HG03095 (cell line): ENCODE measurements at regions not wholly inside any gene's neighbourhood (a gene's known extent, or its start where the extent isn't known, plus 50 kb on each side); places are given as distances from the start of the nearest gene placed in this dataset.
"Not testable (repeated sequence)": the region's sequence is repeated elsewhere in the genome, so short reads cannot be mapped to it uniquely, and the experiment has no call there.

Experiments used
- ATAC-seq: cut with Tn5 transposase; IDR thresholded peaks from one replicate; pipeline ENCODE4 v1.9.1; 2021; ENCODE audit warnings: moderate library complexity; ENCODE audit not compliant: unreplicated experiment

- ATAC-seq = no peak
These were observed 115.7 kb upstream of the NANOS1 start for GRCh38 chr10:118913825-118914224.

DNA sequence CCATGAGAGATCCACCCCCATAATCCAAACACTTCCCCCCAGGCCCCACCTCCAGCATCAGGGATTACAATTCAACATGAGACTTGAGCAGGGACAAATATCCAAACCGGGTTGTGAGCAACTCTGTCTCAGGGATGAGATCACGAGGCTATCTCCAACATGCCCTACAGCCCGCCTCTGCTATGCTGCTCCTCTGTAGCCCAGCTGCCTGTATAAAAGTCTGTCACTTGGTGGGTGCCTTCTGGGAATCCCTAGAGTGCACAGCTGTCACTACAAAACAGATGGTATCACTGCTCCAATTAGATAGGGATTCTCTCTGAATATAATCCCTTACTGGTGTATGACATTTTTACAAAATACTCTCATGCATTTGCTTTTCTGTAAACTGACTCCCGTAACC is 114.9 kb upstream of the NANOS1 start:
- ATAC-seq = no peak

DNA sequence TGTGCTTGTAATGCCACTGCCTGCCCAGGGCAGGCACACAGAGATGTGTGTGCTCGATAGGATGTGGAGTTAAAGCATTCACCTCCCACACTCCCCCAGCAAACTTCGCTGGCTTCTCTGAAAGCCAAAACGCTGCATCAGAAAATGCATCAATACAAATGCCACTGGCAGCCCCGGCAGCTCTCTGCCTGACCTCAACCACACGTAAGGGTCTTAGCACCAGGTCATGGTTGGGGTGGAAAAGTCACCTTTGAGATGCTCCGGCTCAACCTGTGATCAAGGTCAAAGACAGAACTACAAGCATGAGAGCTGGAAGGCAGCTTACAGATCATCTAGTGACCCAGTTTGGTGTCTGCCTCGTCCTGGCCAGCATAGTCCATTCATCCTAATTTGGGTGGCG is 114.4 kb upstream of the NANOS1 start:
- no peak for ATAC-seq

GRCh38 chr10:118916777-118917176 is 112.7 kb upstream of the NANOS1 start:
- no peak for ATAC-seq

DNA sequence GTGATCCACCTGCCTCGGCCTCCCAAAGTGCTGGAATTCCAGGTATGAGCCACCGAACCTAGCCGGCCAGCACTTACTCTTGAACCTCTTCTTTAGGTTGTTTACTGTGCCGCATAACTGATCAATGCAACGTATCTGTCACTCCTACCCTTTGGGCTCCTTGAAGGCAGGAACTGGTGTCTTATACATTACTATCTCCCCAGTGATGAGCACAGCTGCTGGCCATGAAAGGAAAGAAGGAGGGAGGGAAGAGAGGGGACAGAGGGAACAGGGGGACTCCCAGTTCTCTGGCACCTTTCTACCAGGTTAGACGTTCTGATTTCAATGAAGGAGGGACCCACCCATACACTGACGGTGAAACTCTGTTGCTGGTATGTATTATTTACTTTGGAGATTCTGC is 111.8 kb upstream of the NANOS1 start:
- ATAC-seq = no peak

GRCh38 chr10:118918116-118918515 is 111.4 kb upstream of the NANOS1 start:
- no peak for ATAC-seq

DNA sequence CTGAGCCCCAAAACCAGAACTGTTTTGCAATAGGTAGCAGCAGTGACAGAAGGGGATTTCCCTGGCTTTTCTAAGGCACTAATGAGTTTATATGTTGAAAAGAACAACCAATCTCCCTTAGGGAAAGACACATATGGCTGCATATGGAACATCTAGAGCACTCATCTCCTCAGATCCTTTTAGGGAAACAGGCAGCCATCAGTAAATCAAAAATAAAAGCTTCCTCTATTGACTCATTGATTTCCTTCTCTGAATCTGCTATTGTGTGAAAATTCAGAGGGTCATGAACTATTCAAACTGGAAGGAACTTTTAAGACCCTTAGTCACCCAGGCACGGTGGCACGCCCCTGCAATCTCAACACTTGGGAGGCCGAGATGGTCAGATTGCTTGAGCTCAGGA is 110.9 kb upstream of the NANOS1 start:
- no peak for ATAC-seq

DNA sequence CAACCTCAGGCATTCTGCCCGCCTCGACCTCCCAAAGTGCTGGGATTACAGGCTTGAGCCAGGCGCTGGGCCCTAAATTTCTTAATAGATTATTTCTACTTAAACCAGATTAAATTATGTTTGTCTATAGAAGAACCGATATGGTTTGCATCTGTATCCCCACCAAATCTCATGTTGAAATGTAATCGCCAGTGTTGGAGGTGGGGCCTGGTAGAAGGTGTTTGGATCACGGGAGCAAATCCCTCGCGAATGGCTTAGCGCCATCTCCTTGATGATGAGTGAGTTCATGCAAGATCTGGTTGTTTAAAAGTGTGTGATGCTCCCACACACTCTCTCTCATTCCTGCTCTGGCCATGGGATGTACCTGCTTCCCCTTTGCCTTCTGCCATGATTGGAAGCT is 109.3 kb upstream of the NANOS1 start:
- no peak for ATAC-seq

DNA sequence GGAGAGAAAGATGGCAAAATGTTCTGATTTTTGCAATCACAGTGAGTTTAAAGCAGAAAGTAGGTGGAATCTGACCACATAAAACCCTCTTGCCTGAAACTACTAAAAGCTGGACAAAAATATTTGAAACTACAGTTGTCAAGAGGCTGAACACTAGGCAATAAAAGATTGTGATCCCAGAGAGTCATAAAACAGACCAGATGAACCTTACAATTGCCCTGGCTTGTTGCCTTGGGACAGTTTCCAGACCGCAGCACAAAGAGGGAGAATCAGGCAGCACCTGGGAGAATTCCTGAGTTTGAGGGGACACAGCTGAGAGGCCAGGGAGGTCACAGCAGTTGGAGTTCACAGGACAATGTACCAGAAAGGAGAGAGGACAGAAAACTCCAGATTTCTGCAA is 107.3 kb upstream of the NANOS1 start:
- ATAC-seq = no peak

DNA sequence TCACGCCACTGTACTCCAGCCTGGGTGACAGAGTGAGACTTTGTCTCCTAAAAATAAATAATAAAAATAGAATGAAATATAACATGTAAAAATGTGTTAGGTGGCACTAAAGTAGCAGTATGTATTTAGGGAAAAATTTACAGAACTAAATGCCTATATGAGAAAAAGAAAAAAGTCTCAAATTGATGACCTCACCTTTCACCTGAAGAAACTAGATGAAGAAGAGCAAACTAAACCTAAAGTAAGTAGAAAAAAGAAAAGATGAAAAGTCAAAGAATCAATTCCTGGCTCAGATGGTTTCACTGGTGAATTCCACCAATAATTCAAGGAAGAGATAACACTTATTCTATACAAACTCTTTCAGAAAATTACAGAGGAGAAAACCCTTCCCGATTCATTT is 106.5 kb upstream of the NANOS1 start:
- ATAC-seq = no peak

- no peak for ATAC-seq
These were observed 105.0 kb upstream of the NANOS1 start for GRCh38 chr10:118924493-118924892.

GRCh38 chr10:118925404-118926071 is 104.0 kb upstream of the NANOS1 start:
- ATAC-seq = no peak

- no peak for ATAC-seq
These were observed 103.5 kb upstream of the NANOS1 start for GRCh38 chr10:118926072-118926417.

GRCh38 chr10:118926441-118926840 is 103.1 kb upstream of the NANOS1 start:
- no peak for ATAC-seq

- no peak for ATAC-seq
These were observed 102.6 kb upstream of the NANOS1 start for GRCh38 chr10:118926903-118927302.

DNA sequence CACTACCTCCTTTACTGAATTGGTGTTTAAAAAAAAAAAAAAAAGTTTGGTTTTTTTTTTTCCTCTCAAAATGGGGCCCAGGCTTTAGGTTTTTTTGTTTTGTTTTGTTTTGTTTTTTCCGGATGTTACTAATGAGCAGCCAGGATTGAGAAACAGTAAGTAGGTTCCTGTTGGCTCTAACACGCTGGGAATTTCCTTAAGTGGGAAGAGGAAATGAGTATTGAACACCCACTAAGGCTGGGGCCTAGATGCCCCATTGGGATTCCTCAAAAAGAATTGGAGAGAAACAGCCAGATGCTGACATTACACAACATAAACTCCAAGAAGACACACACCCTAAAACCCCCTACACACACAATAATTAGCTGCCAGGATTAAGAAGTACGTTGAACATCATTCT is 102.2 kb upstream of the NANOS1 start:
- ATAC-seq = no peak

DNA sequence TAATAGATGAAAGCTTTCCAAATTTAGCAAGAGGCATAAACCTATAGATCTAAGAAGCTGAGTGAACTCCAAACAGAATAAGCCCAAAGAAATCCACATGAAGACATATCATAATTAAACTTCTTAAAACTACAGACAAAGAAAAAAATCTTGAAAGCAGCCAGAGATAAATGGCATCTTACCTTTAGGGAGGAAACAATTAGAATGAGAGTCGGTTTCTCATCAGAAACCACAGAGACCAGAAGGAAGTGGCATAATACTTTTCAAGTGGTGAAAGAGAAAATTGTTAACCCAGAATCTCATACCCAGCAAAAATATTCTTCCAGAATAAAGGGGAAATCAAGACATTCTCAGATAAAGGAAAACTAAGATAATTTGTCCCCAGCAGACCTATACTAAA is 98.9 kb upstream of the NANOS1 start:
- ATAC-seq = no peak

DNA sequence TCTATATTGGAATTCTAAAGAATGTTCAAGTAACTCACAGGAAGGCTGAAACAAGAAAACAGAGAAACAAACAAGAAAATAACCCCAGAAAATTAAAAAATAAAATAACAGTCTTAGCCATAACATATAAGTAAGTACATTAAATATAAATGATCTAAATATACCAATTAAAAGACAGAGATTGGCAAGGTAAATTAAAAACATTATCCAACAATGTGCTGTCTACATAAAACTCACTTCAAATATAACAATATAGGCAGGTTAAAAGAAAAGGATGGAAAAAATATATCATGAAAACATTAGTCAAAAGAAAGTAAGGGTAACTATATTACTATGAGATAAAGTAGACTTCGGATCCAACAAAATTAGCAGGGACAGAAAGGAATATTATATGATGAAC is 98.1 kb upstream of the NANOS1 start:
- no peak for ATAC-seq

- not testable (repeated sequence) for ATAC-seq
These were observed 97.4 kb upstream of the NANOS1 start for GRCh38 chr10:118932154-118932553.

DNA sequence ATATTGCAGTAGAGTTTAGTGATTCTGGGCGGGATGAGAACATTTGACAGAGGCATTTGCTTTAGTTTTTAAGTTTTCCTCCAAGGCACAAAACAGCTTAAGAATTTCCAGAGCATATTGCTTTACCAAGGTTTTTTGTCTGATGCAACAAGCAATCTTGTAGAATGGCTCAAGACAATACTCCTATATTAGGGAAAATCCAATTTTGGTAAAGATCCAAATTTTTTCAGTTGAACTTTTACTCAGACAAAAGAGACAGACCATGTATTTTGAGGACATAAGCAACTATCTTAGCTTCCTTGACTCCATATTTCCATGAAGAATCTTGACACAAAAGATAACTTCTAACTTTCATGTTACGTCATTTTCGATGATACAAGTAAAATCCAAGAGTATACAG is 92.3 kb upstream of the NANOS1 start:
- ATAC-seq = no peak

- ATAC-seq = no peak
These were observed 90.1 kb upstream of the NANOS1 start for GRCh38 chr10:118939211-118940007.

GRCh38 chr10:118940386-118940785 is 89.1 kb upstream of the NANOS1 start:
- no peak for ATAC-seq

GRCh38 chr10:118943253-118943652 is 86.3 kb upstream of the NANOS1 start:
- no peak for ATAC-seq
